Endothelial cell of umbilical vein (primary cell): ENCODE measurements at regions not wholly inside any gene's neighbourhood (a gene's known extent, or its start where the extent isn't known, plus 50 kb on each side); places are given as distances from the start of the nearest gene placed in this dataset.

Source experiments
- BruUV-seq: library from RNA; stranded (reverse); fragments of 400-500 nt; replicated peaks from 2 replicates; lab custom pipeline; 2021; lab: Mats Ljungman, UMichigan
- CTCF ChIA-PET: fragments of 300-600, 350-600 bp; sonication (Branson Sonifier 250); formaldehyde crosslinking; loops from one replicate; lab custom pipeline; 2021; ENCODE audit warnings: antibody characterized with exemption, inconsistent platforms; lab: Charles Lee
- POLR2A ChIA-PET: fragments of 300-600, 350-600 bp; sonication (Branson Sonifier 250); formaldehyde crosslinking; loops from one replicate; lab custom pipeline; 2021; ENCODE audit warnings: antibody characterized with exemption, inconsistent platforms; lab: Charles Lee
- DNase-seq: peaks from one replicate; pipeline ENCODE4 v3.0.0-alpha.2; 2011; ENCODE audit warnings: low read depth, low spot score
- FAIRE-seq: peaks from 2 replicates; lab custom pipeline; 2011; peaks lifted over from hg19 to GRCh38; lab: Jason Lieb, UNC
- H2AFZ ChIP-seq: 2 replicates; pipeline ENCODE4 v1.6.0; 2012; ENCODE audit warnings: low read depth, low read length, control low read depth, inconsistent platforms
- H3K27ac ChIP-seq: 2 replicates; pipeline ENCODE4 v1.5.1; 2011; ENCODE audit warnings: low read depth, mild to moderate bottlenecking, control low read depth, low read length, moderate library complexity; ENCODE audit not compliant: insufficient read depth
- H3K27me3 ChIP-seq, 2 experiments: 2 replicates each; pipeline versions ENCODE4 v1.6.0 to v1.6.1; 2011; ENCODE audit warnings: low read length in 2 of 2, mixed read lengths in 1 of 2; ENCODE audit not compliant: control insufficient read depth in 2 of 2, insufficient read depth in 2 of 2
- H3K36me3 ChIP-seq, 2 experiments: 2 replicates in 1 of 2; 3 replicates in 1 of 2; pipeline ENCODE4 v1.5.1; 2011; ENCODE audit warnings: low read length in 2 of 2, mild to moderate bottlenecking in 1 of 2, moderate library complexity in 1 of 2; ENCODE audit not compliant: control insufficient read depth in 2 of 2, insufficient read depth in 2 of 2; ENCODE audit errors: extremely low read depth in 1 of 2
- H3K4me1 ChIP-seq: 3 replicates; pipeline ENCODE4 v1.5.1; 2011; ENCODE audit warnings: mild to moderate bottlenecking, low read length; ENCODE audit not compliant: control insufficient read depth, insufficient read depth; ENCODE audit errors: extremely low read depth
- H3K4me2 ChIP-seq: 2 replicates; pipeline ENCODE4 v1.6.1; 2011; ENCODE audit warnings: low read length, control low read depth, mixed read lengths; ENCODE audit not compliant: insufficient read depth
- H3K4me3 ChIP-seq, 3 experiments: fragments of 200-600 bp in 1 of 3; sonication (generic), shearing (Covaris generic) in 1 of 3; replicated peaks in 1 of 3; 2 replicates each; pipeline ENCODE4 v1.5.1; 2011 to 2016; ENCODE audit warnings: control low read depth in 3 of 3, low read length in 3 of 3, mild to moderate bottlenecking in 2 of 3, inconsistent platforms in 1 of 3, low read depth in 1 of 3, moderate library complexity in 1 of 3; ENCODE audit not compliant: insufficient read depth in 1 of 3
- H3K79me2 ChIP-seq: 2 replicates; pipeline ENCODE4 v1.6.0; 2012; ENCODE audit warnings: low read length, inconsistent platforms; ENCODE audit not compliant: control insufficient read depth, insufficient read depth
- H3K9ac ChIP-seq: replicated peaks from 2 replicates; pipeline ENCODE3; 2011; ENCODE audit warnings: low read length, control low read depth; ENCODE audit not compliant: insufficient read depth; ENCODE audit errors: extremely low read depth
- H3K9me1 ChIP-seq: replicated peaks from 3 replicates; pipeline ENCODE4 v1.6.0; 2011; ENCODE audit warnings: mild to moderate bottlenecking, low read length; ENCODE audit not compliant: control insufficient read depth, insufficient read depth; ENCODE audit errors: extremely low read depth
- H3K9me3 ChIP-seq: replicated peaks from 2 replicates; pipeline ENCODE4 v1.5.1; 2012; ENCODE audit warnings: low read length, inconsistent platforms; ENCODE audit not compliant: control insufficient read depth, insufficient read depth
- H4K20me1 ChIP-seq: replicated peaks from 2 replicates; pipeline ENCODE3; 2011; ENCODE audit warnings: mild to moderate bottlenecking, low read length; ENCODE audit not compliant: control insufficient read depth, insufficient read depth; ENCODE audit errors: extremely low read depth
- CTCF ChIP-seq, 2 donors: IDR thresholded peaks; 1 replicate in 1 of 2; 2 replicates in 1 of 2; pipeline ENCODE4 v1.5.1; 2011; ENCODE audit warnings: low read length in 2 of 2, mild to moderate bottlenecking in 2 of 2, moderate library complexity in 2 of 2, control low read depth in 1 of 2, inconsistent platforms in 1 of 2, low read depth in 1 of 2; ENCODE audit not compliant: insufficient read depth in 1 of 2; ENCODE audit errors: extremely low read depth in 1 of 2
- EZH2 ChIP-seq: IDR thresholded peaks from 2 replicates; pipeline ENCODE4 v1.6.1; 2012; ENCODE audit warnings: borderline replicate concordance, low read depth, mild to moderate bottlenecking, moderate library complexity, low read length, inconsistent platforms; ENCODE audit not compliant: severe bottlenecking
- FOS ChIP-seq: IDR thresholded peaks from 2 replicates; pipeline ENCODE4 v1.6.1; 2011; ENCODE audit warnings: mild to moderate bottlenecking, low read length, moderate library complexity, borderline replicate concordance; ENCODE audit not compliant: insufficient read depth
- GATA2 ChIP-seq: IDR thresholded peaks from 2 replicates; pipeline ENCODE4 v1.7.0; 2011; ENCODE audit warnings: low read depth, mild to moderate bottlenecking, moderate library complexity, mixed read lengths, low read length; ENCODE audit not compliant: insufficient read length, insufficient read depth
- JUN ChIP-seq: IDR thresholded peaks from 2 replicates; pipeline ENCODE4 v1.6.1; 2011; ENCODE audit warnings: borderline replicate concordance, low read depth; ENCODE audit not compliant: insufficient read length, insufficient read depth
- MAX ChIP-seq: IDR thresholded peaks from 2 replicates; pipeline ENCODE4 v1.6.1; 2011; ENCODE audit not compliant: insufficient read depth, insufficient read length
- MYC ChIP-seq: IDR thresholded peaks from one replicate; pipeline ENCODE4 v1.6.1; 2011; ENCODE audit warnings: mild to moderate bottlenecking, low read depth, low read length
- POLR2A ChIP-seq: IDR thresholded peaks from 2 replicates; pipeline ENCODE4 v1.6.1; 2012; ENCODE audit warnings: low read depth, mild to moderate bottlenecking, control low read depth, low read length
- POLR2AphosphoS5 ChIP-seq: IDR thresholded peaks from 2 replicates; pipeline ENCODE4 v1.6.1; 2012; ENCODE audit warnings: low read depth, mild to moderate bottlenecking, control low read depth, low read length, moderate library complexity; ENCODE audit not compliant: insufficient read depth
- dilution Hi-C: fragments of 300-500 bp; cut with MboI; formaldehyde crosslinking; loops from one replicate; pipeline ENCODE4 v1.15.0; 2019; ENCODE audit warnings: low sequenced_read_pairs; ENCODE audit not compliant: extremely low pct_ligation_motif_present
- intact Hi-C: fragments of 100-400 bp; cut with micrococcal nuclease; formaldehyde crosslinking; loops from one replicate; pipeline ENCODE4 v1.10.0; 2022

- intact Hi-C loops, result loop anchor here (2.0 kb wide), 1 partner anchor 13 kb away; no protein-coding TSS in a partner anchor
- peak overlapping the region; percentile 96 for H3K4me2 ChIP-seq
- FAIRE-seq, result peak; percentile 67
- H3K27ac ChIP-seq, result no peak overlapping the region
- ChIA-PET POLR2A (no interaction called here), CTCF (interaction anchor here (0.9 to 1.9 kb wide), 9 partner anchors 9 to 68 kb away, joined by 3 to 6 read pairs (median 4); partner anchors contain the start of gene JAG1)
- H3K36me3 ChIP-seq, result no peaks in the 10 kb centered on the region
- no TSS peak for BruUV-seq
- peak overlapping the region; percentile 24 for H3K9ac ChIP-seq
- peaks cover 5% of the 10 kb centered on the region for H3K4me1 ChIP-seq
- no peaks in the 10 kb centered on the region for H3K9me1 ChIP-seq
- dilution Hi-C loops, result no loop called here
- peak overlapping the region; percentile 90 for H2AFZ ChIP-seq
- H3K4me3 ChIP-seq, result peak overlapping the region in 2 of 3 experiments; percentile 37 to 60
- H3K27me3 ChIP-seq, result no peaks in the 10 kb centered on the region
- peak; percentile 47 for DNase-seq
- no peaks in the 10 kb centered on the region for H3K79me2 ChIP-seq
- H3K9me3 ChIP-seq, result no peaks in the 10 kb centered on the region
- no peaks in the 10 kb centered on the region for H4K20me1 ChIP-seq
- TF ChIP-seq EZH2, result no peak
- no peak for TF ChIP-seq FOS
- no peak for TF ChIP-seq GATA2
- no peak for TF ChIP-seq POLR2A
- no peak for TF ChIP-seq MAX
- no peak for TF ChIP-seq MYC
- no peak for TF ChIP-seq POLR2AphosphoS5
- no peak for TF ChIP-seq JUN
- TF ChIP-seq CTCF (IDR thresholded peaks at IDR 0.05; ENCODE audit: extremely low read depth in 1 of 2, insufficient read depth in 1 of 2, low read depth in 1 of 2, low read length in 2 of 2), result no peak
Measured at GRCh38 chr20:10739566-10739965, 65.8 kb upstream of the JAG1 start.
